Stimulated activated CD4-positive, alpha-beta T cell treated with anti-CD3 and anti-CD28 coated beads, Interleukin-4, amount 100 ng/mL, for 24 hours (primary cell): ENCODE measurements at regions not wholly inside any gene's neighbourhood (a gene's known extent, or its start where the extent isn't known, plus 50 kb on each side); places are given as distances from the start of the nearest gene placed in this dataset.

Experiments used
- DNase-seq: peaks from one replicate; pipeline ENCODE4 v3.0.0-alpha.2; 2020

DNA sequence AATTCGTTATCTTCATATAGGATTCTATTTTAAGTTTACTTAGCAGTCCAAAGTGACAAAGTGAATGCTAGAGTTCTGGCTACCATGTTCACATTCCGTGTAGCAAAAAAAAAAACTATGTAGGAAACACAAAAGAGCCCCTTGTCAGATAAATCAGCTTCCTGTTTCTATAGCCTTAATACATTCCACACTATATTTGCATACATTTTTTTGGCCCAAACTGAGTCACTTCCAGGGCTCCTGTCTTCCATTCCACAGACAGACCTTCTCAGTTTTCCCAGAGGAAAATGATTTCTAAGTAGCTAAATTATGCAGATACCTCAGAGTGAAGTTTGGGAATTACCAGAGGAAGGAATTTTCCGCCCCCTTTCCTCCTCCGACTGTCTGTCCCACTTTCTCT, 841.9 kb upstream of the HS3ST1 start:
- no peak for DNase-seq

DNA sequence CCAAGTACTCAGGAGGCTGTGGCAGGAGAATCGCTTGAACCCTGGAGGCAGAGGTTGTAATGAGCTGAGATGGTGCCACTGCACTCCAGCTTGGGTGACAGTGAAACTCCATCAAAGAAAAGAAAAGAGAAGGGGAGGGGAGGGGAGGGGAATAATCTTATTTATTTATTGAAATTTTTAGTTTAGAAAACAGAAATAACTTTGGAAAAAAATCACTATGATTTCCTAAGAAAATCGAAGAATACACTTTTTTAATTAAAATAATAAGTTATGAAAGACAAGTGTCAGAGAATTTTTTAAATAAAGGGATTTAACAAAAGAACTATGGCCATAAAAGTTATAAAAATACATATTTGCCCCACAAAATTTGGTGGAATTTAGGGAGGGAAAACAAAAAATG, 836.9 kb upstream of the HS3ST1 start:
- DNase-seq = no peak

DNA sequence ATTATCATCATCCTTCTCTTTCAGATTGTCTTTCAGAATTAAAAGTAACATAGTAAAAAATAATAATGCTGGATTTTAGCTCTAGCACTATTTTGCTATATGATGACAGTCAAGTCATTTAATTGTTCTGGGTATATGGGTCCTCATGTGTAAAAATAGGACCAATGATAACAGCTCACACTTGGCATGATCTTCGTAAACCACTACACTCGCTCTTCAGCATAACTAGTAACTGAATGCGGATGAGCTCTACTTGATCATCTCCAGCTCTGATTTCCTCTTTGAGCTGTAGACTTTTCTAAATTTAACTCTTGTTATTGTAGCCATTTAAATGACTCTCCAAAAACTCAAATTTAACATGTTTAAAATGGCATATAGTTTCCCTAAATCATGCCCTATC, 831.8 kb upstream of the HS3ST1 start:
- DNase-seq = no peak

DNA sequence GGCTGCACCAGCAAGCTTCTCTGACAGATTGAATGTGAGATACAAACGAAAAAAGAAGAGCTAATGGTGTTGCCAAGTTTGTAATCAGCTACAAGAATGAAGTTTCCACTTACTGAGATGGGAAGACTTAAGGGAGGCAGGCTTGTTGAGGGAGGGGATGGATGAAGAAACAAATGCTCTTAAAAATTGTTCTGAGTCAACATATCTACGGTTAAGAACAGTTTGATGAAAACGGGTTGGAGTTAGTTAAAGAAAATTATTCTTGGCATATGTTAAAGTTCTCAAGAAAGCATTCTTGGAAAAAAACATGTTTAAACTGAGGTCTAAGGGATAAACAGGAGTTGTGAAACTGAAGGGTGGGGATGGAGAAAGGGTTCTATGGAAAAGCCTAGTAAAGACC, 816.3 kb upstream of the HS3ST1 start:
- DNase-seq = no peak

DNA sequence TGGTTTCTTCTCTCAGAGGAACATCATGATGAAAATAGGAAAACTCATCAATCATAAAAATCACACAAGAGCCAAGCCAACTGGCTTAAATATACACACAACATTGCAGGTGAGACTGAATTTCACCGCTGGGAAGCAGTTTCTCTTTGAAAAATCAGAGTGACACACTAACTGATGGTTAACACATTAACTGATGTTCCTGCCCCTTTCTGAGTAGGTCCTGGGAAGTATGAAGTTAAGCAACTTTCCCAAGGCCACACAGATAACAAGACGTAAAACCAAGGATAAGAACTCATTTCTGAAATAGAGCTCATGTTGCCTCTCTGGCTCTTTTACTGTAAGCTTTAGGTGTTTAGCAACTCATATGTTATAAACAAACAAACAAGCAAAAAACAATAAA, 813.7 kb upstream of the HS3ST1 start:
- DNase-seq = no peak

DNA sequence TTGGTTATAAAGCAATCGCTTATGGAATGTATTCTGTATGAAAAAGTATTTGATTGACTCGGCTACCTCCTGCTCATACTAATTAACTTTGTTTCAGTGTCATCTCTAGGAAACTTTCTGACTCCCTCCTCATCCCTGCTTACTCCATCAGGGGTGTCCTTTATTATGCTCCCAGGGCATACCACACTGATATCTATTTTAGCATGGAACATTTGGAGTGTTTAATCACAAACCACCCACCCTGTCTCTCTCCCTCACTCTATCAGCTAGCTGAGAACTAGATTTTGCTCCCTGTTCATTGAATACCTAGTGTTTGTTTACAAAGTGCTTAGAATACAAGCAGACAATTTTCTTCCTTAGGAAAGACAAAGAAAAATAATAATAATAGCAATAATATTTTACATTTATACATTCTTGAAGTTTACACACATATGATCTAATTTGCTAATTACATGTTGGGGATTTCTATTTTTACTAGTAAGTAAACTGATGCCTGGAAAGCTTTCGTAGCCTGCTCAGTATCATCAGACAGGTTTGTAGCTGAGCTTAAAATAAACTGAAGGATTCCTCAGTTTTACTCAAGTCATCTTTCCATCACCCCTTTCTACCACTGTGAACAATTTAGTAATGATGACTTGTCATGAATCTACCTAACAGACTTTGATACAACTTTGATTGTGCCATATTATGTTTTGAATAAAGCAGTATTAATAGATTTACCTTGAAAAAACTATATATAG, 811.4 kb upstream of the HS3ST1 start:
- DNase-seq = no peak

DNA sequence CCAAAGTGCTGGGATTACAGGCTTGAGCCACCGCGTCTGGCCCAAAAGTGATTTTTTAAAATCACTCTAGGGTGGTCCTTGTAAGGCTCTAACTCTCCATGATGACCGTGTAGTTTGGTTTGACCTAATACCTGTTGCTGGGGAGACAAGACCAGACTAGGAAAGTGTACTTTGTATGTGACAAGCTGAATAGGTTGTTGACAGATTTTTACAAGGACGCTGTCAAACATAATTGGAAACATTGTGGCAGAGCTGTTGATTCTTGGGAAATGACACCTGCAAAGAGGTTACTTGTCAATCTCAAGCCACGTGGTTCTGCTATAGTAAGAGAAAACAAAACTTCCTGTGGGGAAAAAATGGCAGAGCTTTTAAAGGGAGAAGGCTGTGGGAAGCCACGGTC, 802.4 kb upstream of the HS3ST1 start:
- no peak for DNase-seq

GRCh38 chr4:12221031-12221430, 792.3 kb upstream of the HS3ST1 start:
- DNase-seq = no peak

- DNase-seq = no peak
Observed at GRCh38 chr4:12211636-12212035, 782.9 kb upstream of the HS3ST1 start.

DNA sequence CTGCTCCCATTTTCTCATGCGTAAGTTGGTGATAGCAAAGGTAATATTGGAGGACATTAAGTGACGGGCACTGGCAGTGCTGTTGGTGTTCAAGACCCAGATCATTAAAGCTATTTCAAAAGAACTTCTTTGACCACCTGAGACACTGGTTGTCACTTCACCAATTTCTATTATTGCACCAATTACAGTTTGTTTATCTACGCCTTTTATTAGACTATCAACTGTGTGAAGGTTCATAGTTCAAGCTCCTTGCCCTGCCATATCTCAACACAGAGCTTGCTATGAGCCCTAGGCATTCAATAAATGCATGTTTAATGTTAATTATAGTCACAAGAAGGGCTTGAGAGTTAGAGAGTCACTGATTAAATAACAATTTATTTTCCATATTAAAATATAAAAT, 778.7 kb upstream of the HS3ST1 start:
- DNase-seq = no peak

DNA sequence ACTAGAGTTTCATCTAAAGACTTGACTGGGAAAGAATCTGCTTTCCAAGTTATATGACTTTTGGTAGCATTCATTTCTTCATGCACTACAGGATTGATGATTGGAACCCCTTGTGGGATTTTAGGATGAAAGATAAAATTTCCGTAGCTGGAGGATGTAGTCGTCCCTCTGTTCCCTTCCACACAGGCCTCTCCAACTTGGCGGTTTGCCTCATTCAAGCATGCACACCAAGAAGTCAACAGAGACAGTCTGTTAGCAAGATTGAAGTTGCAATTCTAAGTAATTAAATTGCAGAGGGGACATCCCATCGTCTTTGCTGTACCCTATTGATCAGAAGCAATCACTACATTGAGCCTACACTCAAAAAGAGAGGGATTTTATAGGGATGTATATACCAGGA, 777.4 kb upstream of the HS3ST1 start:
- DNase-seq = no peak

DNA sequence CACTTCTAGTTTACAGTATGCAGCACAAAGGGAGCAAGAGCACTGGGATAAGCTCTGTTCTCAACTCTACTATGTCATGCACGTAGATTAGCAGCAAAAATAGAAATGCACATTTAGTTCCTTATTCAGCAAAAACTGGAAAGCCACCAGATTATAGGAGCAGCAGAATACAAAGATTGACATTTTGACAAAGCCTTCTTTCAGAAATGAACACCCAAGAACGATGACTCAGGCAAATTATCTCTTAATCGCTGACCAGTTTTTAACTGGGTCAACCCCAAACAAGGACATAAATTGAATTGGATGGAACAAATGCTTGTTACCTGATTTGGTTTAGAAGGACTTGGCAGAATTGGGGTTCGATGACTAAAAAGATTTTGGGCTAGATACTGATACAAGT, 775.3 kb upstream of the HS3ST1 start:
- no peak for DNase-seq

GRCh38 chr4:12200226-12200625, 771.5 kb upstream of the HS3ST1 start:
- no peak for DNase-seq

- DNase-seq = no peak
Observed at GRCh38 chr4:12186526-12186925, 757.8 kb upstream of the HS3ST1 start.

GRCh38 chr4:12178614-12179610, 750.2 kb upstream of the HS3ST1 start:
- no peak for DNase-seq

DNA sequence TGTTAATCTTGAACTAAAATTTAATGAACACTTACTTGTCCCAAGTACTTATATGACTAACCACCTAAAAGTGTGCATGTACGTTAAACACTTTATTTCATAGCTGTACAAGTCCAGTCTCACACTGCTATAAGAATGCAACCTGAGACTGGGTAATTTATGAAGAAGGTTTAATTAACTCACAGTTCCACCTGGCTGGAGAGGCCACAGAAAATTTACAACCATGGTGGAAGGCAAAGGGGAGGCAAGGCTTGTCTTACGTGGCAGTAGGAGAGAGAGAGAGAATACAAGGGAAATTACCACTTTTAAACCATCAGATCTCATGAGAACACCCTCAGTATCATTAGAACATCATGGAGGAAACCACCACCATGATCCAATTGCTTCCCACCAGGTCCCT, 748.7 kb upstream of the HS3ST1 start:
- no peak for DNase-seq

DNA sequence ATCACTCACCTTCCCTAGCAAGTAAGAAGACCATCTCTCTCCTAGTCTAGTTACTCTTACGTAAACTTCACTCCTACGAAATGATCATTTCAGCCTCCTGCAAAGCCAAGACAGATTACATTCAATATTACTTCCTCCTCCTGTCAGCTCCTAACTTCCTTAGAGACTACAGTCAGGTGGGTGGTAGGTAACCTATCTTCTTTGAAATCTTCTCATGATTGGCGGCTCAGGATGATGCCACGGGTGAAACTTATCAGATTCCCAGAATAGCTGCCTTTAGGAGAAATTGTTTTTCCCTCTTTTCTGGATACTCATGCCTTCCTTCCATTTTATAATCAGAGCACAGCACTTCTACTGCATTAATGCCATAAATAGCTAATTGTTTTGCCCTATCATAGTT, 744.8 kb upstream of the HS3ST1 start:
- no peak for DNase-seq

DNA sequence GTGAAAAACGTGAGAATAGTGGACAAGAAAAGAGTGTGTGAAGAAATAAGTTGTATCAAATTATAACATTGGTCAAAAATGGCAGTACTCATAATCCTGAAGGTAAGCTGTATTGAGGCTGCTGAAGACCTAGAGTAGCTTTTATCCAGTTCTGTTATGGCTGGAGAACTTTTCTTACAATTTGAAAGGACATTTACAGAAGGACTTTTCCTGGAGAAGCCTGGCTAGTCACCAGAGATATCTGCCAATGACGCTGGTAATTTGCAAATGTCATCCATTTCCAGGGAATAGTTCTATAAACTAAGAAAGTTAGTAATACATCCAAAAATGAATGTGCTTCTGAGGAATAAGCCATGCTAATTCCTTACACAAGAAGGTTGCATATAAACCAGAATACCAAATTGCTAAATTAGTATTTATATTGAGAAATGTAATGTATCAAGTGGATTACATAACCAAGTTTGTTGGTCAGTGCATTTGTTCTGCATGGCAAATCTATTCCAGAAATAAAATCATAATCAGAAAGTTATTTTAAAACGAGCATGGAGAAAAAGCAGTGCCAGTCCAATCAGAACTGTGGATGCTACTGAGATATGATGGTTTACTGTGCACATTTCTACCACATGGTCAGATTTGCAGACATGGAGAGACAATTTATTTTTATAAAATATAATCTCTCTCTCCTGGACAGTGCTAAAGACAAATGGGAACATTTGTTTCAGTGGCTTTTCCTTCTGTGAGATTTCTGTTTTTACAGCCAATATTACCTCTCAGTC, 743.7 kb upstream of the HS3ST1 start:
- DNase-seq = no peak

GRCh38 chr4:12170308-12170707, 741.6 kb upstream of the HS3ST1 start:
- DNase-seq = no peak

GRCh38 chr4:12165616-12166015, 736.9 kb upstream of the HS3ST1 start:
- no peak for DNase-seq

DNA sequence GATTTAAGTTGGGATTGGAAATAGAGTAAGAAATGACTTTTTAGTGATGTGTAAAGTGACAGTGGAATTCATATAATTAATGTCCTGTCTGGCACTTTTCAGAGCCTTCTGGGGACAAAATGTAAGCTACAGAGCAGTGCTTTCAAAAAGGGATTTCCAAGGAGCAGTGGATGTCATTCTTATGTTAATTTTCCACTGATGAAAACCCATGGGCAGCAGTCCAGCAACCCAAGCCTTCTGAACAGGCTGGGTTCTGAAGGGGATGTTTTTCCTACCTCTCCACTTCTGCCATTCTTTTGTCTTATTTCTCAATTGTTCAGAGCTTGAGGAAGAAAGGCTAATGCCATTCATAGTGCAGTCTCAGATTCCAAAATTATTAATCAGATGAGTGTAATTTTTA, 717.6 kb upstream of the HS3ST1 start:
- DNase-seq = no peak

DNA sequence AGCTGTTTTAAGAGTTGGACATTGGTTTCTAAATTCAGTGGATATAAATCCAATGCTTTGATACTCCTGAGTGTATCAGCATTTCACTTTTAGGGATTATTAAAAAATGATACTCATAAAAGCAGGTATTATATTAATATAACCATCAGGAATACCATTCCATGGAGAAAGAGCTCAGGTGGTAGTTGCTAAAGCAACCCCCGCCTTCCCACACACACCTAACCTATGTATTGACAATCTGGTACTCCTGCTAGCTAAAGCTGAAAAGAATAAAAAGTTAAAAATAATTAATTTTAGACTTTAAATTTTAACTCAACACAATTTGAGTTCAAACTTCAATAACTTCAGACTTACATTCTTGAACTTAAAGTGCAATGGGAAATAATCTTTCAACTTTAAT, 717.1 kb upstream of the HS3ST1 start:
- no peak for DNase-seq

- no peak for DNase-seq
Observed at GRCh38 chr4:12145106-12145505, 716.4 kb upstream of the HS3ST1 start.
